ENCODE measurements at regions not wholly inside any gene's neighbourhood (a gene's known extent, or its start where the extent isn't known, plus 50 kb on each side); places are given as distances from the start of the nearest gene placed in this dataset.

DNA sequence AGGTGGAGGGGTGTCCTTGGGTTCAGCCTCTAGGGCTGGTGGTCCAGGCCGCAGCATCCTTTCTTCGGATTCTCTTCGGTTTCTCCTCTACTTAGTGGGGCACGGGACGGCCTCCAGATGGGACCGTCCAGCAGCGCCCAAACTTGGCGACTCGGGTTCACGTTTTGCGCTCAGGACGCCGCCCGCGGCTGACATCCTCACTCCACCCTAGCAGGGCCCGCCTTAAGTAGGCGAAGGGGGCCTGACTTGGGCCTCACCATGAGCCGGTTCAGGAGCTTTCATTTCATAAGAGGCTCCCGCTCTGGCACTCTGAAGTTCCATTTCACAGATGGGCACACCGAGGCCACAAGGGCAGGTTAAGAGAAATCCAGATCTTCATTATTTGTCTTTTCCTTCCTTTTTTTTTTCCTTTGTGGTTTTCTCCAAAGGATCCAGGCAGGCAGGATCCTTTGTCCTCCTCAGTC lies 141.2 kb downstream of the SEC14L1 start (continued):
- no peak for TF ChIP-seq ZNF430 (CRISPR knock-in tag; IDR thresholded peaks at IDR 0.05)
- TF ChIP-seq, protein P1, sequence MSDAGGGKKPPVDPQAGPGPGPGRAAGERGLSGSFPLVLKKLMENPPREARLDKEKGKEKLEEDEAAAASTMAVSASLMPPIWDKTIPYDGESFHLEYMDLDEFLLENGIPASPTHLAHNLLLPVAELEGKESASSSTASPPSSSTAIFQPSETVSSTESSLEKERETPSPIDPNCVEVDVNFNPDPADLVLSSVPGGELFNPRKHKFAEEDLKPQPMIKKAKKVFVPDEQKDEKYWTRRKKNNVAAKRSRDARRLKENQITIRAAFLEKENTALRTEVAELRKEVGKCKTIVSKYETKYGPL (CRISPR knock-in tag; IDR thresholded peaks at IDR 0.05): no peak
- TF ChIP-seq NFE2 (CRISPR knock-in tag; IDR thresholded peaks at IDR 0.05): no peak
- TF ChIP-seq, protein P2, sequence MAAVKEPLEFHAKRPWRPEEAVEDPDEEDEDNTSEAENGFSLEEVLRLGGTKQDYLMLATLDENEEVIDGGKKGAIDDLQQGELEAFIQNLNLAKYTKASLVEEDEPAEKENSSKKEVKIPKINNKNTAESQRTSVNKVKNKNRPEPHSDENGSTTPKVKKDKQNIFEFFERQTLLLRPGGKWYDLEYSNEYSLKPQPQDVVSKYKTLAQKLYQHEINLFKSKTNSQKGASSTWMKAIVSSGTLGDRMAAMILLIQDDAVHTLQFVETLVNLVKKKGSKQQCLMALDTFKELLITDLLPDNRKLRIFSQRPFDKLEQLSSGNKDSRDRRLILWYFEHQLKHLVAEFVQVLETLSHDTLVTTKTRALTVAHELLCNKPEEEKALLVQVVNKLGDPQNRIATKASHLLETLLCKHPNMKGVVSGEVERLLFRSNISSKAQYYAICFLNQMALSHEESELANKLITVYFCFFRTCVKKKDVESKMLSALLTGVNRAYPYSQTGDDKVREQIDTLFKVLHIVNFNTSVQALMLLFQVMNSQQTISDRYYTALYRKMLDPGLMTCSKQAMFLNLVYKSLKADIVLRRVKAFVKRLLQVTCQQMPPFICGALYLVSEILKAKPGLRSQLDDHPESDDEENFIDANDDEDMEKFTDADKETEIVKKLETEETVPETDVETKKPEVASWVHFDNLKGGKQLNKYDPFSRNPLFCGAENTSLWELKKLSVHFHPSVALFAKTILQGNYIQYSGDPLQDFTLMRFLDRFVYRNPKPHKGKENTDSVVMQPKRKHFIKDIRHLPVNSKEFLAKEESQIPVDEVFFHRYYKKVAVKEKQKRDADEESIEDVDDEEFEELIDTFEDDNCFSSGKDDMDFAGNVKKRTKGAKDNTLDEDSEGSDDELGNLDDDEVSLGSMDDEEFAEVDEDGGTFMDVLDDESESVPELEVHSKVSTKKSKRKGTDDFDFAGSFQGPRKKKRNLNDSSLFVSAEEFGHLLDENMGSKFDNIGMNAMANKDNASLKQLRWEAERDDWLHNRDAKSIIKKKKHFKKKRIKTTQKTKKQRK (IDR thresholded peaks at IDR 0.05; ENCODE audit: low read length): no peak
- no peak for TF ChIP-seq PPARG (CRISPR knock-in tag; conservative IDR thresholded peaks at IDR 0.05)
- TF ChIP-seq, protein P3, sequence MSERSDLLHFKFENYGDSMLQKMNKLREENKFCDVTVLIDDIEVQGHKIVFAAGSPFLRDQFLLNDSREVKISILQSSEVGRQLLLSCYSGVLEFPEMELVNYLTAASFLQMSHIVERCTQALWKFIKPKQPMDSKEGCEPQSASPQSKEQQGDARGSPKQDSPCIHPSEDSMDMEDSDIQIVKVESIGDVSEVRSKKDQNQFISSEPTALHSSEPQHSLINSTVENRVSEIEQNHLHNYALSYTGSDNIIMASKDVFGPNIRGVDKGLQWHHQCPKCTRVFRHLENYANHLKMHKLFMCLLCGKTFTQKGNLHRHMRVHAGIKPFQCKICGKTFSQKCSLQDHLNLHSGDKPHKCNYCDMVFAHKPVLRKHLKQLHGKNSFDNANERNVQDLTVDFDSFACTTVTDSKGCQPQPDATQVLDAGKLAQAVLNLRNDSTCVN (CRISPR knock-in tag; IDR thresholded peaks at IDR 0.05; ENCODE audit: borderline replicate concordance): 0 out of 2 replicates have a peak, but pooled peaks have one; percentile 14
- no peak for TF ChIP-seq NR2F1 (CRISPR knock-in tag; IDR thresholded peaks at IDR 0.05)
- TF ChIP-seq ZBTB3 (CRISPR knock-in tag; IDR thresholded peaks at IDR 0.05; ENCODE audit: borderline replicate concordance, low read depth): 0 out of 2 replicates have a peak, but pooled peaks have one; percentile 49
- TF ChIP-seq, protein P4, sequence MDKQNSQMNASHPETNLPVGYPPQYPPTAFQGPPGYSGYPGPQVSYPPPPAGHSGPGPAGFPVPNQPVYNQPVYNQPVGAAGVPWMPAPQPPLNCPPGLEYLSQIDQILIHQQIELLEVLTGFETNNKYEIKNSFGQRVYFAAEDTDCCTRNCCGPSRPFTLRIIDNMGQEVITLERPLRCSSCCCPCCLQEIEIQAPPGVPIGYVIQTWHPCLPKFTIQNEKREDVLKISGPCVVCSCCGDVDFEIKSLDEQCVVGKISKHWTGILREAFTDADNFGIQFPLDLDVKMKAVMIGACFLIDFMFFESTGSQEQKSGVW (CRISPR knock-in tag; IDR thresholded peaks at IDR 0.05; ENCODE audit: borderline replicate concordance): 0 out of 2 replicates have a peak, but pooled peaks have one; percentile 38
- no peak for TF ChIP-seq ZNF644 (CRISPR knock-in tag; IDR thresholded peaks at IDR 0.05; ENCODE audit: low read depth)
- 0 out of 2 replicates have a peak, but pooled peaks have one; percentile 45 for TF ChIP-seq ZMAT3 (CRISPR knock-in tag; conservative IDR thresholded peaks at IDR 0.05)
- TF ChIP-seq NFIB (CRISPR knock-in tag; IDR thresholded peaks at IDR 0.05; ENCODE audit: borderline replicate concordance): 0 out of 2 replicates have a peak, but pooled peaks have one; percentile 26
- 0 out of 2 replicates have a peak, but pooled peaks have one; percentile 46 for TF ChIP-seq GTF3A (CRISPR knock-in tag; conservative IDR thresholded peaks at IDR 0.05)
- 0 out of 2 replicates have a peak, but pooled peaks have one; percentile 17 for TF ChIP-seq ZNF296 (CRISPR knock-in tag; conservative IDR thresholded peaks at IDR 0.05)
- TF ChIP-seq, protein P5, sequence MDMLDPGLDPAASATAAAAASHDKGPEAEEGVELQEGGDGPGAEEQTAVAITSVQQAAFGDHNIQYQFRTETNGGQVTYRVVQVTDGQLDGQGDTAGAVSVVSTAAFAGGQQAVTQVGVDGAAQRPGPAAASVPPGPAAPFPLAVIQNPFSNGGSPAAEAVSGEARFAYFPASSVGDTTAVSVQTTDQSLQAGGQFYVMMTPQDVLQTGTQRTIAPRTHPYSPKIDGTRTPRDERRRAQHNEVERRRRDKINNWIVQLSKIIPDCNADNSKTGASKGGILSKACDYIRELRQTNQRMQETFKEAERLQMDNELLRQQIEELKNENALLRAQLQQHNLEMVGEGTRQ (IDR thresholded peaks at IDR 0.05; ENCODE audit: low read depth, low read length): no peak
- TF ChIP-seq, protein P5 (CRISPR knock-in tag; IDR thresholded peaks at IDR 0.05; ENCODE audit: borderline replicate concordance): no peak
- TF ChIP-seq SIN3B (IDR thresholded peaks at IDR 0.05; ENCODE audit: low read length): no peak
- TF ChIP-seq ZNF136 (CRISPR knock-in tag; IDR thresholded peaks at IDR 0.05; ENCODE audit: low read depth): 0 out of 2 replicates have a peak, but pooled peaks have one; percentile 21
- no peak for TF ChIP-seq SYNCRIP (IDR thresholded peaks at IDR 0.05; ENCODE audit: insufficient read depth, low read depth, low read length)

Data from HepG2 (cell line).